ENCODE measurements at regions not wholly inside any gene's neighbourhood (a gene's known extent, or its start where the extent isn't known, plus 50 kb on each side); places are given as distances from the start of the nearest gene placed in this dataset.

DNA sequence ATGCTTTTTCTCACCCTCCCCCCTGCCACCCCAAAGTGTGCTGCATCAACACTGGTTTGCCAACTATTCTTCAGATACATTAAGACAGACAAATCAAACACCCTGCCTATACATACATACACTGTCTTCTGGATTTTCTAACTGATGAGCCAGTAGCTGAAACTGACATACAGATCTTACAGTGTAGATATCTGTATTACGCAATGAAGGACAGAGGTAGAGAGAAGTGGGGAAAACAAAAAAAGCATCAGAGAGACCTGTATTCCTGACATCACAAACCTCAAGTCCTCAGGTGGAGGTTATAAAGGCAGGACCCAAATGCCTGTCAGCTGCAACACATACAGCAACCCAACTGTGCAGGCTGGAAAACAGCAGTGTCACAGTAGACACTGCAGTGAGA lies 535.4 kb downstream of the HACE1 start:
- TF ChIP-seq, protein P1, sequence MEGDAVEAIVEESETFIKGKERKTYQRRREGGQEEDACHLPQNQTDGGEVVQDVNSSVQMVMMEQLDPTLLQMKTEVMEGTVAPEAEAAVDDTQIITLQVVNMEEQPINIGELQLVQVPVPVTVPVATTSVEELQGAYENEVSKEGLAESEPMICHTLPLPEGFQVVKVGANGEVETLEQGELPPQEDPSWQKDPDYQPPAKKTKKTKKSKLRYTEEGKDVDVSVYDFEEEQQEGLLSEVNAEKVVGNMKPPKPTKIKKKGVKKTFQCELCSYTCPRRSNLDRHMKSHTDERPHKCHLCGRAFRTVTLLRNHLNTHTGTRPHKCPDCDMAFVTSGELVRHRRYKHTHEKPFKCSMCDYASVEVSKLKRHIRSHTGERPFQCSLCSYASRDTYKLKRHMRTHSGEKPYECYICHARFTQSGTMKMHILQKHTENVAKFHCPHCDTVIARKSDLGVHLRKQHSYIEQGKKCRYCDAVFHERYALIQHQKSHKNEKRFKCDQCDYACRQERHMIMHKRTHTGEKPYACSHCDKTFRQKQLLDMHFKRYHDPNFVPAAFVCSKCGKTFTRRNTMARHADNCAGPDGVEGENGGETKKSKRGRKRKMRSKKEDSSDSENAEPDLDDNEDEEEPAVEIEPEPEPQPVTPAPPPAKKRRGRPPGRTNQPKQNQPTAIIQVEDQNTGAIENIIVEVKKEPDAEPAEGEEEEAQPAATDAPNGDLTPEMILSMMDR (IDR thresholded peaks at IDR 0.05): no peak
- no peak for TF ChIP-seq POLR2AphosphoS5 (IDR thresholded peaks at IDR 0.05)
- no peak for TF ChIP-seq POLR2A (IDR thresholded peaks at IDR 0.05)
- no peak for TF ChIP-seq EP300 (IDR thresholded peaks at IDR 0.05; ENCODE audit: low read depth)
